ENCODE measurements at regions not wholly inside any gene's neighbourhood (a gene's known extent, or its start where the extent isn't known, plus 50 kb on each side); places are given as distances from the start of the nearest gene placed in this dataset.

- no peak for TF ChIP-seq CTCF (IDR thresholded peaks at IDR 0.05)
- TF ChIP-seq POLR2A (IDR thresholded peaks at IDR 0.05), result no peak
Observed at GRCh38 chr3:78285032-78285728, 1245.3 kb downstream of the ROBO2 start.

Data from Peyer's patch (tissue), 4 donors.